Stimulated activated memory B cell treated with anti-CD40 and anti-IgM and Interleukin-4, amounts not matched to agents 10 μg/mL and 1 μg/mL and 100 μg/mL, for 72 hours (primary cell): ENCODE measurements at regions not wholly inside any gene's neighbourhood (a gene's known extent, or its start where the extent isn't known, plus 50 kb on each side); places are given as distances from the start of the nearest gene placed in this dataset.
"Not testable (repeated sequence)": the region's sequence is repeated elsewhere in the genome, so short reads cannot be mapped to it uniquely, and the experiment has no call there.

ENCODE experiments used
- ATAC-seq: fragments of 150-1000 bp; cut with Tn5 transposase; 2 replicates; pipeline ENCODE4 v1.10.0; 2021
- H3K27ac Mint-ChIP-seq: one replicate; pipeline ENCODE4 v1.8.0; 2022; ENCODE audit warnings: mild to moderate bottlenecking, mixed read lengths
- H3K27me3 Mint-ChIP-seq: one replicate; pipeline ENCODE4 v1.8.0; 2022; ENCODE audit warnings: mixed read lengths
- H3K36me3 Mint-ChIP-seq: one replicate; pipeline ENCODE4 v1.8.0; 2022; ENCODE audit warnings: mixed read lengths
- H3K4me1 Mint-ChIP-seq: one replicate; pipeline ENCODE4 v1.8.0; 2022; ENCODE audit warnings: mixed read lengths
- H3K4me3 Mint-ChIP-seq: one replicate; pipeline ENCODE4 v1.8.0; 2022; ENCODE audit warnings: mild to moderate bottlenecking, moderate library complexity, mixed read lengths
- H3K9me3 Mint-ChIP-seq: one replicate; pipeline ENCODE4 v1.8.0; 2022; ENCODE audit warnings: mixed read lengths

GRCh38 chr2:193024791-193025190, 830.1 kb upstream of the TMEFF2 start:
- no peak overlapping the region for H3K27ac Mint-ChIP-seq
- no peaks in the 10 kb centered on the region for H3K4me1 Mint-ChIP-seq
- no peaks in the 10 kb centered on the region for H3K36me3 Mint-ChIP-seq
- H3K4me3 Mint-ChIP-seq, result no peak overlapping the region
- H3K27me3 Mint-ChIP-seq, result no peaks in the 10 kb centered on the region
- H3K9me3 Mint-ChIP-seq, result peaks cover 11% of the 10 kb centered on the region
- ATAC-seq, result no peak

GRCh38 chr2:193011870-193012269, 817.1 kb upstream of the TMEFF2 start:
- ATAC-seq, result no peak
- H3K36me3 Mint-ChIP-seq, result no peaks in the 10 kb centered on the region

GRCh38 chr2:192993059-192993458, 798.3 kb upstream of the TMEFF2 start:
- no peaks in the 10 kb centered on the region for H3K27me3 Mint-ChIP-seq

More at GRCh38 chr2:193011870-193012269, 817.1 kb upstream of the TMEFF2 start:
- Mint-ChIP-seq H3K27me3 (no peaks in the 10 kb centered on the region), H3K27ac (no peak overlapping the region), H3K4me1 (no peaks in the 10 kb centered on the region), H3K9me3 (no peaks in the 10 kb centered on the region), H3K4me3 (no peak overlapping the region)

GRCh38 chr2:192983173-192983572, 788.4 kb upstream of the TMEFF2 start:
- Mint-ChIP-seq H3K9me3 (no peaks in the 10 kb centered on the region), H3K27ac (no peak overlapping the region), H3K36me3 (no peaks in the 10 kb centered on the region), H3K4me3 (no peak overlapping the region), H3K27me3 (no peaks in the 10 kb centered on the region), H3K4me1 (no peaks in the 10 kb centered on the region)
- no peak for ATAC-seq

More at GRCh38 chr2:192993059-192993458, 798.3 kb upstream of the TMEFF2 start:
- Mint-ChIP-seq H3K4me3 (no peak overlapping the region), H3K27ac (no peak overlapping the region), H3K4me1 (no peaks in the 10 kb centered on the region), H3K9me3 (peaks cover 5% of the 10 kb centered on the region), H3K36me3 (no peaks in the 10 kb centered on the region)
- ATAC-seq, result no peak

GRCh38 chr2:192978395-192978794, 783.7 kb upstream of the TMEFF2 start:
- H3K9me3 Mint-ChIP-seq, result no peaks in the 10 kb centered on the region
- ATAC-seq, result no peak
- H3K27me3 Mint-ChIP-seq, result no peaks in the 10 kb centered on the region
- no peak overlapping the region for H3K4me3 Mint-ChIP-seq
- no peaks in the 10 kb centered on the region for H3K36me3 Mint-ChIP-seq
- H3K27ac Mint-ChIP-seq, result no peak overlapping the region
- no peaks in the 10 kb centered on the region for H3K4me1 Mint-ChIP-seq

- Mint-ChIP-seq H3K27ac (no peak overlapping the region), H3K9me3 (no peaks in the 10 kb centered on the region), H3K36me3 (no peaks in the 10 kb centered on the region), H3K4me3 (no peak overlapping the region), H3K4me1 (no peaks in the 10 kb centered on the region), H3K27me3 (no peaks in the 10 kb centered on the region)
- ATAC-seq, result no peak
Observed at GRCh38 chr2:192971981-192972380, 777.2 kb upstream of the TMEFF2 start.

GRCh38 chr2:192969055-192969454, 774.3 kb upstream of the TMEFF2 start:
- ATAC-seq, result no peak
- H3K4me1 Mint-ChIP-seq, result no peaks in the 10 kb centered on the region
- no peak overlapping the region for H3K4me3 Mint-ChIP-seq
- no peaks in the 10 kb centered on the region for H3K36me3 Mint-ChIP-seq
- no peak overlapping the region for H3K27ac Mint-ChIP-seq
- H3K9me3 Mint-ChIP-seq, result no peaks in the 10 kb centered on the region
- no peaks in the 10 kb centered on the region for H3K27me3 Mint-ChIP-seq

- ATAC-seq, result no peak
- H3K4me3 Mint-ChIP-seq, result no peak overlapping the region
- no peaks in the 10 kb centered on the region for H3K36me3 Mint-ChIP-seq
- H3K4me1 Mint-ChIP-seq, result no peaks in the 10 kb centered on the region
- no peak overlapping the region for H3K27ac Mint-ChIP-seq
- no peaks in the 10 kb centered on the region for H3K27me3 Mint-ChIP-seq
- no peaks in the 10 kb centered on the region for H3K9me3 Mint-ChIP-seq
Observed at GRCh38 chr2:192960945-192961344, 766.2 kb upstream of the TMEFF2 start.

GRCh38 chr2:192958615-192959014, 763.9 kb upstream of the TMEFF2 start:
- H3K27me3 Mint-ChIP-seq, H3K27ac Mint-ChIP-seq, H3K36me3 Mint-ChIP-seq, H3K9me3 Mint-ChIP-seq, ATAC-seq, H3K4me3 Mint-ChIP-seq, H3K4me1 Mint-ChIP-seq: not testable (repeated sequence)

GRCh38 chr2:192957425-192957824, 762.7 kb upstream of the TMEFF2 start:
- Mint-ChIP-seq H3K4me1 (no peaks in the 10 kb centered on the region), H3K36me3 (no peaks in the 10 kb centered on the region), H3K4me3 (no peak overlapping the region), H3K9me3 (peaks cover 3% of the 10 kb centered on the region), H3K27ac (no peak overlapping the region), H3K27me3 (no peaks in the 10 kb centered on the region)
- no peak for ATAC-seq

GRCh38 chr2:192953116-192953515, 758.4 kb upstream of the TMEFF2 start:
- Mint-ChIP-seq H3K27ac (no peak overlapping the region), H3K4me3 (no peak overlapping the region), H3K4me1 (no peaks in the 10 kb centered on the region)

GRCh38 chr2:192952245-192952644, 757.5 kb upstream of the TMEFF2 start:
- Mint-ChIP-seq H3K36me3 (no peaks in the 10 kb centered on the region), H3K4me1 (no peaks in the 10 kb centered on the region), H3K27ac (no peak overlapping the region), H3K9me3 (peaks cover 3% of the 10 kb centered on the region), H3K4me3 (no peak overlapping the region), H3K27me3 (no peaks in the 10 kb centered on the region)
- no peak for ATAC-seq

More at GRCh38 chr2:192953116-192953515, 758.4 kb upstream of the TMEFF2 start:
- Mint-ChIP-seq H3K9me3 (peaks cover 3% of the 10 kb centered on the region), H3K27me3 (no peaks in the 10 kb centered on the region), H3K36me3 (no peaks in the 10 kb centered on the region)
- ATAC-seq, result no peak

- no peak overlapping the region for H3K4me3 Mint-ChIP-seq
- no peaks in the 10 kb centered on the region for H3K9me3 Mint-ChIP-seq
- H3K27me3 Mint-ChIP-seq, result no peaks in the 10 kb centered on the region
- no peaks in the 10 kb centered on the region for H3K36me3 Mint-ChIP-seq
- no peaks in the 10 kb centered on the region for H3K4me1 Mint-ChIP-seq
- ATAC-seq, result no peak
- H3K27ac Mint-ChIP-seq, result no peak overlapping the region
Observed at GRCh38 chr2:192948316-192948715, 753.6 kb upstream of the TMEFF2 start.

- no peak overlapping the region for H3K4me3 Mint-ChIP-seq
- no peak for ATAC-seq
- H3K9me3 Mint-ChIP-seq, result peaks cover 4% of the 10 kb centered on the region
- H3K4me1 Mint-ChIP-seq, result no peaks in the 10 kb centered on the region
- no peaks in the 10 kb centered on the region for H3K36me3 Mint-ChIP-seq
- no peak overlapping the region for H3K27ac Mint-ChIP-seq
- H3K27me3 Mint-ChIP-seq, result no peaks in the 10 kb centered on the region
Observed at GRCh38 chr2:192947352-192947751, 752.6 kb upstream of the TMEFF2 start.

- H3K9me3 Mint-ChIP-seq, result peaks cover 6% of the 10 kb centered on the region
- H3K36me3 Mint-ChIP-seq, result no peaks in the 10 kb centered on the region
- H3K4me1 Mint-ChIP-seq, result no peaks in the 10 kb centered on the region
- no peaks in the 10 kb centered on the region for H3K27me3 Mint-ChIP-seq
- H3K4me3 Mint-ChIP-seq, result no peak overlapping the region
- no peak for ATAC-seq
- H3K27ac Mint-ChIP-seq, result no peak overlapping the region
Observed at GRCh38 chr2:192940767-192941166, 746.0 kb upstream of the TMEFF2 start.

- no peak for ATAC-seq
- peaks cover 2% of the 10 kb centered on the region for H3K9me3 Mint-ChIP-seq
- H3K27ac Mint-ChIP-seq, result no peak overlapping the region
Observed at GRCh38 chr2:192932376-192932775, 737.6 kb upstream of the TMEFF2 start.

GRCh38 chr2:192921631-192922030, 726.9 kb upstream of the TMEFF2 start:
- H3K27ac Mint-ChIP-seq, H3K4me3 Mint-ChIP-seq, H3K27me3 Mint-ChIP-seq, H3K36me3 Mint-ChIP-seq, H3K4me1 Mint-ChIP-seq, H3K9me3 Mint-ChIP-seq, ATAC-seq: not testable (repeated sequence)

More at GRCh38 chr2:192932376-192932775, 737.6 kb upstream of the TMEFF2 start:
- no peaks in the 10 kb centered on the region for H3K27me3 Mint-ChIP-seq
- H3K4me1 Mint-ChIP-seq, result no peaks in the 10 kb centered on the region
- no peaks in the 10 kb centered on the region for H3K36me3 Mint-ChIP-seq
- no peak overlapping the region for H3K4me3 Mint-ChIP-seq
